HG03064 (cell line): ENCODE measurements at regions not wholly inside any gene's neighbourhood (a gene's known extent, or its start where the extent isn't known, plus 50 kb on each side); places are given as distances from the start of the nearest gene placed in this dataset.

Experiments used
- ATAC-seq: cut with Tn5 transposase; IDR thresholded peaks from one replicate; pipeline ENCODE4 v1.9.1; 2021; ENCODE audit warnings: low read depth; ENCODE audit not compliant: unreplicated experiment

DNA sequence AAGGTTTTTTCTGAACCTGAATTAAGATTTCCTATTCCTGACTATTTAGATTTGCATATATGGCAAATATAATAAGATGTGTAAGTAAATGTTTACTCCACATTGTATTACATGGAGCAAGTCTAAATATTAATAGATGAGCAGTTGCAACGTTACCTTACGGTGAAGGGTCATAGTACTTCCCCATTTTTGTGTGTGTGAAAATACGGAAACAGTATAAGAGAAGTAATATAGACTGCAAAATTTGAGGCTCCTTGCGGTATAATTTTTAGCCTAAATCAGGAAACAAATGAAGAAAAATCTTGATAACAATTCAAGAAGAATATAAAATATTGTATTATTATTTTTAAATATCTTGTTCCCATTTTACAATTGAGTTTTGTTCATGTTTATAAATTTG lies 434.2 kb downstream of the GRB14 start:
- ATAC-seq = no peak

DNA sequence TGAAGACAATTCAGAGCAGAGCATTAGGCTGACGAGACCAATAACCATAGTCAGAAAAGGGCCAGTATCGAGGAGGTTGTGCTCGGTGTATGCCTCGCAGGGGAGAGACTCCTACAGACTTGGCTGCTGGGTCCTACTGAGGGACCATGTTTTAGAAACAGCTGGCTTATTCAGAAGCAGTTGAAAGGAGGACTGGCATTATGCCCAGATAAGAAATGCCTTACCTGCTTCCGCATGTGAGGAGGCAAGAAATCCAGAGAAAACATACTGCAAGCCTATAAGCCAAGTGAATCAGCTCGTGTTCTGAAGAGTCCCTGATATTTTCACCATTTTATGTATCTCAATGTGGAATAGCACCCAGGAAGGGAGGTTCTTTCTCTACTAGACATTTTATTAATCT lies 434.7 kb downstream of the GRB14 start:
- no peak for ATAC-seq

DNA sequence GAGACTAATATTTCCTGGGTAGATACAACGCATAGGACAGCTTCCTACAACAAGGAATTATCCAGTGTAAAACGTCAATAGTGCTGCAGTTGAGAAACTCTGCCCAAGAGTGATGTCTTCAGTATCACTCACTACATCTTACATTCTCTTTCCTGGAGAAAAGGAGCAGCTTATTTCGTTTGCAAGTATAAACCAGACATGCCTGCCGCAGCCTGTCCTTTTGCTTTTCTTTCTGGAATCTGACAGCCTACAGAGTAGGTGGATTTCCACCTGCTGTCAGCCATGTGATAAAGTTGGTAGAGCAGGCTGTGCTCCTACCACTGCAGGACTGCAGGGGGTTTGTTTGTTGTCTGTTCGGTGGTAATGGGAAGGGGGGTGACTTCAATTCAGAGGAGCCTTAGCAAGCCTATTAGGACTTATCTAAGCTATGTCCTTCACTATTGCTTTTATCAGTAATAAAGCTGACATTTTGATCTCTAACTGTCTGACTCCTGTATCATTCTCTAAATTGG lies 439.1 kb downstream of the GRB14 start:
- no peak for ATAC-seq

DNA sequence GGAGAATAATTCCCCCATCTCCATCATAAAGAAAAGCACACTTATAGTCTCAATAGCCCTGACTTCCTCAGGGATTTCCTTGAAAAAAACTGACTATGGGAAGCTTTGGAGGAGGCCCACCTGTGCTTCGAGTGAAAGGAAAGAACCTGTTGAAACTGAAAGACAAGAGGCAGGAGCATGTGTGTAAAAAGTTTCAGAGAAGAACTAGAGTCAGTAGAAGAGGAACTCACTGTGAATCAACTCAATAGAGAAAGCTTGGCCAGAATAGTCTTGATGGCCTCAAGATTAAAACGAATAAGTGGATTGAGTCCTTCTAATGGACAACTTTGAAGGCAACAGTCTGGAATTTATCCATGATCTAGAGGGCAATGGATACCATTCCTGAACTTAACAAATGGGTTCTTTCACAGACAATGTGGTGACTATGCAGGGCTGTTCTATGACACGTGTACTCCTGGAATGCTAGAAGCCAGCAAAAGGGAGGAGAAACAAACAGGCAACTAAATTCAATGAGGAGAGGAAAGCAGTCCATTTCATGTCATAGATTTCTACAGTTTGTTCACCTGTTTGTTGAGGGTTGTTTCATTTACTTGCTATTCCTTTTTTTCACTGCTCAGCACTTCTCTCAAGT lies 442.3 kb downstream of the GRB14 start:
- ATAC-seq = no peak

DNA sequence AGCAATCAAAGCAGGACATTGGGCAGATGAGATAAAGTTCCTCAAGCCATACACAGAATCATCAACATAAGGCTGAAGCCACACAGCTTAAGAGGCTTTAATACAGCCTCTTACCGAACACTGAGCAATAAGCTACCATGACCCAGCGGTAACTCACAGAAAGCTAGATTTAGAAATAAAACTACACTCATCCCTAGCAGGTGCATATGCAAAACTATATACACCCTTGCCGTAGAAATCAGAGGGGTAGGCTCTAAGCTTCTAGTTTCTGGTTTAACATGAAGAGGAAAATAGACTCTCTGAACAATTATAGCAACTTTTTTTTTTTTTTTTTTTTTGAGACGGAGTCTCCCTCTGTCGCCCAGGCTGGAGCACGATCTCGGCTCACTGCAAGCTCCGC lies 428.8 kb upstream of the FIGN start:
- ATAC-seq = no peak

DNA sequence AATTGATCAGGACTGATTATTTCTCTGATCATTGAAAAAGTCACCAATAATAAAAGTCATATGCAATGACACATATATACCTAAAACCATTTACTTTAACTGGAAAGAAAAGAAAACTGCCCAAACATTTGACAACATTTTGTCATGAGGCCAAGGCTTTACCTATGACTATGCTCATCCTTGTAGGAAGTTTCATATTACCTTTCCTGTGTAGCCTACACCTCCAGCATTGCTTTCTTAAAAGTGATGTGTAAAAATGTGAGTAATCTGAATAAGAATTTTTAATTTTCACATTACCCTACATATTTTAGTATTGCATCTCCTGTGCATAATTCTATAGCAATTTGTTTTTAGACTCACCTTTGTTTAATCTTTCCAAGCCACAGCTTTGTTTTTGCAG lies 419.8 kb upstream of the FIGN start:
- ATAC-seq = no peak

DNA sequence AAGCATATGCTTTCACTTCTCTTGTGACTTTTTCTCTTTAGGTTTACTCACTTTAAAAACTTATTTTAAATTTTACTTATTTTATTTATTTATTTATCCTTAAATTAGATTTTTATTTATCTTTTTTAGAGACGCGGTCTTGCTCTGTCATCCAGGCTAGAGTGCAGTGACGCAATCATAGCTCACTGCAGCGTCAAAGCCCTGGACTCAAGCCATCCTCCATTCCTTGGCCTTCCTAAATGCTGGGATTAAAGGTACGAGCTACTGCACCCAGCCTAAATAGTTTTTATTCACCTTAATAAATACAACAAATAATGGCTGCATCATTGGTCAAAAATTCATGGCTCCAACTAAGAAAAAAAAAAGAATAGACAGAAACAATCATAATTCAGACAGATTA lies 415.7 kb upstream of the FIGN start:
- ATAC-seq = no peak

DNA sequence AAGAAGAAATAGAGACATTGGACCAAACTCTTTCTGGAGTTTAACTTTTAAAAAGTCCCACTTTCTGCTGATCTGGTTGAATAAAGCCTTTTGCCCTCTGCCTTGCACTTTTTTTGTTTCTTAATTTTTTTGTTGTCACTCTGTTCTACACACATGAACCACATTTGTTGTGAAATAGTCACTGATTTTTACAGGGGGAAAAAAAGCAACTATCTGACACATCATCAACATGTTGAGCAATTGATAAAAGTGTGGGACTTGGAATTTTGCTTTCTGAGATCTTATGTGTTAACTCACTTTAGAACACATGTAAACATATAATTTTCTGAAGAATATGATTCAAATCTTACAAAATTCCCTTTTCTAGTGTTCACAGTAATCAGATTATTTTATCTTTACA lies 414.8 kb upstream of the FIGN start:
- ATAC-seq = no peak

DNA sequence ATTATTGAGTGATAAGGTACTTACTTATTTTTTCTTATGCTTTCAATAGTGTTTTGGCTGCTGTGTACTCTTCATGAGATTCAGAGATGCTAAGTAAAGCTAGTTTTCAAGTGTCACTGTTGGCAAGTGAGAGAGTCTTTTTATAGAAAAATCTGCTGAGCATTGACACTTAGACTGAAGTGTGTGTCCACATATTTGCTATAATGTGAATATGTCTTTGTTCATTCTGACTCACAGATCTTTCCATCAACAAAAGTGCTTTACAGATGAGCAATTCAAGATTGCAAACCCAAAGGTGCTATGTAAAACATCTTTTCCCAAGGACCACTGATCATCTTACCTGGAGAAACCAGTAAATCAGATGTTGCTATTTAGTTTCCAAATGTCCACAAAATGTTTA lies 410.6 kb upstream of the FIGN start:
- ATAC-seq = no peak

DNA sequence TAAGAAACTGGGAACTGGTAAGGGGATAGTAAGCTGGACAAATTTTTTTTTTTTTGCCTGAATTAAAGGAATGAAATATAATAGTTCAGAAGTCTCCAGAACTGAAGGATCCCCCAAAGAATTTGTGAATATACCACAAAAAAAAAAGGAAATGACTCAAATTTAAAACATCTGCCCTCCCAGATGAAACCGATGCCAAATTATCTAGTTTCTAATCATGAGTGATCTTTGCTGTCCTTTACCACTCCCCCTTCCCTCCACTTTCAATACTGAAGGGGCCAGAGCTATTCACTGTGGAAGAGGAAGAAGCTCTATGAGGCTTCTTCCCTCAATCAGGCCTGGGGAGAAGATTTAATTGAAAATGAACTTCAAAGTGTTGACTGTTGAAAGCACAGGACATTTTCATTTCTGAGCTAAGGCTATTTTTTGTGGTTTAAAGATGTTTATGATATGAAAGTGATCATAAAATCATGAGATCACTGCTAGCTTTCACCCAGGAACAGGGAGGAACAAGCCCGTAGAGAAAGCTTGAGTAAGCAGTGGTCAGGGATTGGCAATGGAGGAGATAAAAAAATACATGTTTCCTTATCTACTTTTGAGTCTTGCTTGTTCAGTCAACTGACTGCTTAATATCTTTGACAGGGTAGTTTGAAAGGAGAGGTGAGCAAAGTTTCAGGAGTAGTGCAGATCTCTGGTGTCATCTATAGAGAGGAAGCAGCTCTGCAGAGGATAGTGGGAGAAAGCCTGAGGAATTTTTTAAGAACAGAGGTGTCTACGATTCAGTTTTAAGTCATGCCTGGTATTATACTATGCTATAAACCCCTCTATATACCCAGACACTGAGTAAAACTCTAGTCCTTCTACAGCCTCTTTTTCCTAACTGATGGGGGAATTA lies 409.5 kb upstream of the FIGN start:
- no peak for ATAC-seq

DNA sequence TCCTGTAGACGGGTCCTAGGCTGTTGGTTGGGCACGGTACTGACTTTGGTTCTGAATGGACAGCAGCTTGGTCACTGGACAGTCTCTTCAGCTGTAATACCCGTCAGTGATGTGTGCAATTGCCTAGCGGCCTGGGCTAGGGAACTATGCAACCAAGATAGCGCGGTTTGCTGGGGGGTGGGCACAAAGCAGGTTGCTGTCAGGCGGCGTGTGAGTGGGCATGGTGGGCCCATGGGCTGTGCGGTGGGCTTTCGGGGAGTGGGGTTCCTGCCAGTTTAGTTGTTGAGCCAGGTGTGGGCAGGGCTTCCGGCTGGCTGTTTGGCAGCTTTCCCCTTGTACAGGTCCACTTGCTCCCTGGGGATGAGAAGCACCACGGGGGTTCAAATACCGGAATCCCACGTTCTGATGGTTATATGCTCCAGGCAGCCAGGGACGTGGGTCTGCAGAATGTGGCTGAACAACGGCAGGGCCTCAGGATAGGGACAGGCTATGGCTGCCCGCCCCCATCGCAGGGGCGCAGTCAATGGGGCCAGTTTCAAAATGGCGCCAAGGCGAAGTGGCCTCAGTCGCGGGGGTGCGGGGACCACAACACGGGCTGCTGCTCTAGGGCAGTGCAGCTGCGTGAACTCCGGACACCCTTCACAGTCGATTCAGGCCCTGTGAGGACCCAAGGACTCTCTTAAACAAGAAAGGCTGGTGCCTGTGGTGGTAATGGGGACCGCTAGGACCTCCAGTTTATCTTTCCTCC lies 407.5 kb upstream of the FIGN start:
- no peak for ATAC-seq

DNA sequence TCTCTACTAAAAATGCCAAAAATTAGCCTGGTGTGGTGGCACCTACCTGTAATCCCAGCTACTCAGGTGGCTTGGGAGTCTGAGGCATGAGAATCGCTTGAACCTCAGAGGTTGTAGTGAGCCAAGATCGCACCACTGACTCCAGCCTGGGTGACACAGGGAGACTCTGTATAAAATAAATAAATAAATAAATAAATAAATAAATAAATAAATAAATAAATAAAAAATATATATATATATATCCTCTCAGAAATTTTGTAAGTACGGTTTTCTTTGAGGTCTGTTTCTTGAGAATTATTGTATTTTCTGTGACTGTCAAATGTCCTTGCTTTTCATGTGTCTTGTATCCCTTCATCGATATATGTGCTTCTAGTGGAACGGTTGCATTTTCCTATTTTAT lies 406.9 kb upstream of the FIGN start:
- no peak for ATAC-seq

DNA sequence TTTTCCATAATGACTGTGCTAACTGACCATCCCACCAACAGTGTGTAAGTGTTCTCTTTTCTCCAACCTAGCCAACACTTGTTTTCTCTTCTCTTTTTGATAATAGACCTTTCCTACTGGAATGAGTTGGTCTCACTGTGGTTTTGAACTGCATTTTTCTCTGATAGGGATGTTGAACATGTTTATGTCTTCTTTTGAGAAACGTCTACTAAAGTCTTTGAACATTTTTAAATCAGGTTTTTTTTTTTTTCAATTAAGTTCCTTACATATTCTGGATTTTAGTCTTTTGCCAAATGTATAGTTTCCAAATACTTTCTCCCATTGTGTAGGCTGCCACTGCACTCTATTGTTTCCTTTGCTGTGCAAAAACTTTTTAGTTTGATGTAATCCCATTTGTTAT lies 405.5 kb upstream of the FIGN start:
- no peak for ATAC-seq

DNA sequence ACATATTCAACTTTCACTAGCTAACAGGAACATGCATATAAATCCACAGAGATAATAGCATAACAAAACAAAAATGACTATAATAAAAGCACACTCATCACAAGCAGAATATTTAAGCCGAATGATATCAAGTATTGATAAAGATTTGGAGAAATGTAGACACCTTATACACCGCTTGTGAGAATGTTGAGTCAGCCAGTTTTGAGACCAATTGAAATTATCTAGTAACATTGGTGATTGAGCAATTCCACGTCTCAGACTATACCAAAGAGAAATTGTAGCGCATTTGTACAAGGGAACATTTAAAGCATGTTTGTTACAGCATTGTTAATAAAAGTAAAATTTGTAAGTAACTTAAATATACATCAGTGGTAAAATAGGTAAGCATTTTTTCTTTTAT lies 402.9 kb upstream of the FIGN start:
- no peak for ATAC-seq

DNA sequence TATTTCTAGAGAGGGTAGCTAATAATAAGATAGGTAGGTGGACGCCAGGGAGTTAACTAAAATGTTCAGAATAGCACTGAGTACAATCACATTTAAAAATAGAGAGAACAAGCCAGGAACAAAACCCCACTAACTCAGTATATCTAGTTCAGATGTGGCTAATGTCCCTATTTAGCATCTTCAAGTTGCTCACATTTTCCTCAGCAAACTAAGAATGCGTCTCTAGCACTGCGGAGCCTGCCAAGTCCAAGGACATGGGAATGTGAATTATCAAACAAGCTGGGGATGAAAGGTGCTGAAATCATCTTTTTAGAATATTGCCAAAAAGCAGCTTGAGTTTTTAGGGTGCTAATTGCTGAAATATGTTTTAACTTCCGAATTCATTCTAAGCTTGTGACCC lies 398.5 kb upstream of the FIGN start:
- no peak for ATAC-seq

DNA sequence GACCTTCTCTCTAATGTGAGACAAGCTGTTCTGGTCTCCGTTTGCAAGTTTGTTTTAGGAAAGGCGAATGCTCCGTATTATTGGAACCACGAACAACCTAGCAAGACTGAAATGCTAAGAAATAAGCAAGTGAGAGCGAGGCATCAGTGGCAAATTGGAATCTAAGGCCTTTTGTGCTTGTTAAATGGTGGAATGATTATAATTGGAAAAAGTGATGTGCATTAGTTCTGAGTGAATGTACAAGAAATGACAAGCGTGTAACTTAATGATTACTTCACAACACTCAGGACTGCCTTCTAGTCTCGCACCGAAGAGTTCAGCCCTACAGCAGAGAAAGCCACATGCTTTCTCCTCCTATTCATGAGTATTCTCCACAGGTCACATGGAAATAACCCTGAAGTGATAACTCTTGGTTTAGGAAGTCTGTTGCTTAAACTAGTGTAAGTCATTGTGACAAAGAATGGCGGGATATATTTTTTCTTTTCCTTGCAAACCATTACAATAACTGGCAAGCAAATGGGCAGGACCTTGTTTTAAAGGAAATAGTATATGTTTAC lies 392.2 kb upstream of the FIGN start:
- no peak for ATAC-seq

DNA sequence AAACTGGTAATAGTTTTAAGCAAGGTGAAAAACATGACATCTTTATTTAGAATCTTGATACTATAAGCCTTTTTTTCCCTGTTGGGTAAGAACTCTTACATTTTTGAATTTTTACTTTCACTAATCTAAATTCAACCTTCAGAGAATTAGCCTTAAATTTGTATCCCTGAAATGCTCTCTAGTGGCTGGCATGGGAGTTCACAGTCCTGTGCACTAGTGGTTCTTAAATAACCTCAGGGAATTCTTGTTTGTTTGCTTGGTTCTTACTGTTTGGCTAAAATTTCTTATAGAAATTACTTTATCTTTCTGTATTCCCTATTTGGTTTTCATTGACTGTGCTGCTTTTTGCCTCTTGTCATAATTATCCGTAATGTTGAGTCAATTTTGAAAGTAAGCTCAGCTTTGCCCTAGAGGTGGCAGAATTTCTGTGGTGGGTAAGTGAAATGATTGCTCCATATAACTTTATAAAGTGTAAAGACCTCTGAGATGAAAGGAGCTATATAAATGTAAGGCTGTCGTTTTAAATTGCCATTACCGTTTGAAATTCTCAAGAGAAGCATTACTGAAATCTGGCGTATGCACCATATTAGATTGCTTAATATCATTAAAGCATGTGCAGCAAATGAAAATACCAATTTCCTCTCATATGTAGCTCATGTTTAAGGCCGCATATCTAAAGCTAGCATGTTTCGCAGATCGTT lies 391.3 kb upstream of the FIGN start:
- ATAC-seq = no peak

DNA sequence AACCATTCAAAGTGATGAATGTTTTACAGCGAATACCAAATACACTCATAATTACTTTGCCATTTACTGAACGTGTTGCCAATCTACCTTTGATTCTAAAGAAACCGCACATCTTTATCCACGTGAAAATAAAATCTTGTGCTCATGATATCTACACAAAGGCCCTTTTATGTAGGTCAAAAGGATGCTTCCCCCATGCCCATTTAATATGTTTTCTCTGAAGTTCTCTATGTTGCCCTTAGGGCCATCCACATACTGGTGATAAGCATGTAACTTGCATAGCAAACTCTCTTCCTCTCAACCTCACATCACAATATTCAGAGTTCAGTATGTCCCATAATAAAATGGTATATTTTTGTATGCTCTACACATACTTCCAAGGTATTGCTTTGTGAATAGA lies 380.0 kb upstream of the FIGN start:
- no peak for ATAC-seq

DNA sequence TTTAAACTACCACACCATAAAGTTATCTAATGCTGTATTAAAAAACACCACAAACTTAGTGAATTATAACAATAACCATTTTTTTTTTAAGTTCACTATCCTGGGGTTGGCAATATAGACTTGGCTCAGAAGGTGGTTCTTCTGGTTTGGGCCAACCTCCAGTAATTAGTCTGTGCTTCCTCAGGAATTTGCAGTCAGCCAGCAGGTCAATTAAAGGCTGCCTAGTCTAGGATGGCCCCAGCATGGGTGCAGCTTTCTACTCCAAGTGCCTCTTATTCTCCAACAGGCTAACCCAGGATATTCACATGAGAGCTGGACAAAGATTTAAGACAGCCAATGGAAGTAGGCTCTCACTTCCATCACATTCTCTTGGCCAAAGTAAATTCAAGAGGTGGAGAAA lies 379.1 kb upstream of the FIGN start:
- ATAC-seq = no peak

DNA sequence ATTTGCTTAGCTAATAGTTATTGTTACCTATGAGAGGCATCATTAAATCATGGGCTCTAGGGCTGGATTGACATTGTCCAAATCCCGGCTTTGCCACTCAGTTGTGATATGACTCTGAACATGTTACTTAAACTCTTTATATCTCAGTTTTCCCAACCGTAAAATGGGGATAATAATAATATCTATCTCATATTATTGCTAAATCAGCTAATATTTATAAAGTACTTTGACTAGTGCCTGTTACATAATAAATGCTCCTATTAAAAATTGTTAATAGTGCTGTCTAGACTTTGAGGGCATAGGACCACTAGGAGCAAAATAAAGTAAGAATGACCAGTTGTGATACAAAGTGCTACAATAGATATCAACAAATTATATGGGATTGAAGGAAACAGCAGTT lies 376.3 kb upstream of the FIGN start:
- no peak for ATAC-seq

DNA sequence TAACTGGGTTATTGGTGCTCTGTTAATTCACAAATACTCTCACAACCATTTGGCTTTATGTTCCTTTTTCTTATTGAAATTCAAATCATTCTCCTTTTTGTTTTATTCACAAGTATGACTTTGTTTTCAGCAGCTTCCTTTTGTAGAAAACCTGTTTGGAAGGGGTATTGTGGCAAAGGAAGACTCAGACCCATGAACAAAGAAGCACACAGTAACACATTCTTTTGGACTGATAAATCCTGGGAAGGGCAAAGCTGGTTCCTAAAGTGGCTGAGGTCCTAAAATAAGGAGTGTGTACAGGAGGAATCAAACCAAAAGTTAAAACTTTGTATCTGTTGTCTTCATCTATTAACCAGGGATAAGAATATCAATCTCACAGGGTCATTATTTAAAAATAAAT lies 374.7 kb upstream of the FIGN start:
- no peak for ATAC-seq
